ENCODE measurements at regions not wholly inside any gene's neighbourhood (a gene's known extent, or its start where the extent isn't known, plus 50 kb on each side); places are given as distances from the start of the nearest gene placed in this dataset.

DNA sequence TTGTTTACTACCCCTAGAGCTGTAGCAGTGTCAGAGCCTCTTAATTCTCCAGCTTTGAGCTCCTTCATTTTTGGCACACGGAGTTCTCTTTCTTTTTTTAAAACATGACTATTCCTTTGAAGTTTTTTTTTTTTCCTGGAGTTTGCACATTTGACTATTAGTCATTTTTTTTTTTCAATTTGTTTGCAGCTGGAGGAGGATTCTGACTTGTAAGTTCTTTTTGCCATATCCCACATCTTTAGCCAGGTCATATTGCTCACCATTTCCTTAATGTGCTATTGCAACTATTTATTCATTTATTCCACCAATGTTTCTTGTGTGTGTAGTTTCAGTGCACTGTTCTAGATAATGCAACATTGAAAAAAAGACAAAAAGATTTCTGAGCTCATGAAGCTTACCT lies 166.3 kb upstream of the ARHGAP20 start:
- TF ChIP-seq SP1 (IDR thresholded peaks at IDR 0.05) (no peak), FOXA1 (IDR thresholded peaks at IDR 0.05) (no peak), ELF4 (IDR thresholded peaks at IDR 0.05) (no peak), FOXM1 (IDR thresholded peaks at IDR 0.05; ENCODE audit: borderline replicate concordance) (no peak), LEF1 (IDR thresholded peaks at IDR 0.05; ENCODE audit: borderline replicate concordance) (no peak), ZNF384 (IDR thresholded peaks at IDR 0.05) (no peak), NFRKB (IDR thresholded peaks at IDR 0.05) (no peak), BHLHE40 (IDR thresholded peaks at IDR 0.05; ENCODE audit: borderline replicate concordance) (no peak), ARNT (IDR thresholded peaks at IDR 0.05) (no peak), SUZ12 (IDR thresholded peaks at IDR 0.05) (no peak), FOXK2 (IDR thresholded peaks at IDR 0.05) (no peak), CTBP1 (IDR thresholded peaks at IDR 0.05; ENCODE audit: borderline replicate concordance) (no peak), TARDBP (IDR thresholded peaks at IDR 0.05) (no peak), HDGF (IDR thresholded peaks at IDR 0.05; ENCODE audit: borderline replicate concordance) (no peak)
